ENCODE measurements at regions not wholly inside any gene's neighbourhood (a gene's known extent, or its start where the extent isn't known, plus 50 kb on each side); places are given as distances from the start of the nearest gene placed in this dataset.

DNA sequence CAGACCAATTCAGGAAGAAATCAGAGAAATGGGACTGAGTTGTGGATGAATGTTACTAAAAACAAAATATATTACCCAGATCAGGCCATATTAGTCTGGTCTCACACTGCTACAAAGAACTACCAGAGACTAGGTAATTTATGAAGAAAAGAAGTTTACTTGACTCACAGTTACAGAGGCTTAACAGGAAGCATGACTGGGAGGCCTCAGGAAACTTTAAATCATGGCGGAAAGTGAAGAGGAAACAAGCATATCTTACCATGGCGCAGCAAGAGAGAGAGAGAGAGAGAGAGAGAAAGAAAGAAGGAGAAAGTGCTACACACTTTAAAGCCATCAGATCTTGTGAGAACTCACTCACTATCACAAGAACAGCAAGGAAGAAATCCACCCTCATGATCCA, 636.8 kb upstream of the GRM3 start:
- TF ChIP-seq, protein P1, sequence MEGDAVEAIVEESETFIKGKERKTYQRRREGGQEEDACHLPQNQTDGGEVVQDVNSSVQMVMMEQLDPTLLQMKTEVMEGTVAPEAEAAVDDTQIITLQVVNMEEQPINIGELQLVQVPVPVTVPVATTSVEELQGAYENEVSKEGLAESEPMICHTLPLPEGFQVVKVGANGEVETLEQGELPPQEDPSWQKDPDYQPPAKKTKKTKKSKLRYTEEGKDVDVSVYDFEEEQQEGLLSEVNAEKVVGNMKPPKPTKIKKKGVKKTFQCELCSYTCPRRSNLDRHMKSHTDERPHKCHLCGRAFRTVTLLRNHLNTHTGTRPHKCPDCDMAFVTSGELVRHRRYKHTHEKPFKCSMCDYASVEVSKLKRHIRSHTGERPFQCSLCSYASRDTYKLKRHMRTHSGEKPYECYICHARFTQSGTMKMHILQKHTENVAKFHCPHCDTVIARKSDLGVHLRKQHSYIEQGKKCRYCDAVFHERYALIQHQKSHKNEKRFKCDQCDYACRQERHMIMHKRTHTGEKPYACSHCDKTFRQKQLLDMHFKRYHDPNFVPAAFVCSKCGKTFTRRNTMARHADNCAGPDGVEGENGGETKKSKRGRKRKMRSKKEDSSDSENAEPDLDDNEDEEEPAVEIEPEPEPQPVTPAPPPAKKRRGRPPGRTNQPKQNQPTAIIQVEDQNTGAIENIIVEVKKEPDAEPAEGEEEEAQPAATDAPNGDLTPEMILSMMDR (IDR thresholded peaks at IDR 0.05) = no peak
- TF ChIP-seq POLR2AphosphoS5 (IDR thresholded peaks at IDR 0.05) = no peak
- no peak for TF ChIP-seq POLR2A (IDR thresholded peaks at IDR 0.05)

Data from breast epithelium (tissue), 3 donors.